ENCODE measurements at regions not wholly inside any gene's neighbourhood (a gene's known extent, or its start where the extent isn't known, plus 50 kb on each side); places are given as distances from the start of the nearest gene placed in this dataset.

- TF ChIP-seq POLR2A (IDR thresholded peaks at IDR 0.05): no peak
- TF ChIP-seq, protein P1, sequence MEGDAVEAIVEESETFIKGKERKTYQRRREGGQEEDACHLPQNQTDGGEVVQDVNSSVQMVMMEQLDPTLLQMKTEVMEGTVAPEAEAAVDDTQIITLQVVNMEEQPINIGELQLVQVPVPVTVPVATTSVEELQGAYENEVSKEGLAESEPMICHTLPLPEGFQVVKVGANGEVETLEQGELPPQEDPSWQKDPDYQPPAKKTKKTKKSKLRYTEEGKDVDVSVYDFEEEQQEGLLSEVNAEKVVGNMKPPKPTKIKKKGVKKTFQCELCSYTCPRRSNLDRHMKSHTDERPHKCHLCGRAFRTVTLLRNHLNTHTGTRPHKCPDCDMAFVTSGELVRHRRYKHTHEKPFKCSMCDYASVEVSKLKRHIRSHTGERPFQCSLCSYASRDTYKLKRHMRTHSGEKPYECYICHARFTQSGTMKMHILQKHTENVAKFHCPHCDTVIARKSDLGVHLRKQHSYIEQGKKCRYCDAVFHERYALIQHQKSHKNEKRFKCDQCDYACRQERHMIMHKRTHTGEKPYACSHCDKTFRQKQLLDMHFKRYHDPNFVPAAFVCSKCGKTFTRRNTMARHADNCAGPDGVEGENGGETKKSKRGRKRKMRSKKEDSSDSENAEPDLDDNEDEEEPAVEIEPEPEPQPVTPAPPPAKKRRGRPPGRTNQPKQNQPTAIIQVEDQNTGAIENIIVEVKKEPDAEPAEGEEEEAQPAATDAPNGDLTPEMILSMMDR (IDR thresholded peaks at IDR 0.05): no peak
Measured at GRCh38 chr20:37593710-37594109, 66.0 kb upstream of the BLCAP start.
